Fibroblast of mammary gland (primary cell): ENCODE measurements at regions not wholly inside any gene's neighbourhood (a gene's known extent, or its start where the extent isn't known, plus 50 kb on each side); places are given as distances from the start of the nearest gene placed in this dataset.

ENCODE experiments used
- DNase-seq: peaks from one replicate; pipeline ENCODE4 v3.0.0-alpha.2; 2010; ENCODE audit warnings: low read depth
- H3K4me3 ChIP-seq: 2 replicates; pipeline ENCODE4 v1.5.1; 2011; ENCODE audit warnings: low read depth, mild to moderate bottlenecking, low read length, moderate library complexity; ENCODE audit not compliant: control insufficient read depth
- TF ChIP-seq, protein P1 (sequence below): conservative IDR thresholded peaks from 2 replicates; pipeline ENCODE4 v1.5.1; 2011; ENCODE audit warnings: low read depth, low read length, inconsistent platforms; ENCODE audit not compliant: control insufficient read depth, insufficient read depth

GRCh38 chr18:76264198-76264875 lies 230.7 kb downstream of the ZNF516 start:
- H3K4me3 ChIP-seq = no peak overlapping the region
- no peak for DNase-seq
- TF ChIP-seq, protein P1, sequence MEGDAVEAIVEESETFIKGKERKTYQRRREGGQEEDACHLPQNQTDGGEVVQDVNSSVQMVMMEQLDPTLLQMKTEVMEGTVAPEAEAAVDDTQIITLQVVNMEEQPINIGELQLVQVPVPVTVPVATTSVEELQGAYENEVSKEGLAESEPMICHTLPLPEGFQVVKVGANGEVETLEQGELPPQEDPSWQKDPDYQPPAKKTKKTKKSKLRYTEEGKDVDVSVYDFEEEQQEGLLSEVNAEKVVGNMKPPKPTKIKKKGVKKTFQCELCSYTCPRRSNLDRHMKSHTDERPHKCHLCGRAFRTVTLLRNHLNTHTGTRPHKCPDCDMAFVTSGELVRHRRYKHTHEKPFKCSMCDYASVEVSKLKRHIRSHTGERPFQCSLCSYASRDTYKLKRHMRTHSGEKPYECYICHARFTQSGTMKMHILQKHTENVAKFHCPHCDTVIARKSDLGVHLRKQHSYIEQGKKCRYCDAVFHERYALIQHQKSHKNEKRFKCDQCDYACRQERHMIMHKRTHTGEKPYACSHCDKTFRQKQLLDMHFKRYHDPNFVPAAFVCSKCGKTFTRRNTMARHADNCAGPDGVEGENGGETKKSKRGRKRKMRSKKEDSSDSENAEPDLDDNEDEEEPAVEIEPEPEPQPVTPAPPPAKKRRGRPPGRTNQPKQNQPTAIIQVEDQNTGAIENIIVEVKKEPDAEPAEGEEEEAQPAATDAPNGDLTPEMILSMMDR = no peak

GRCh38 chr18:76263046-76264005 lies 231.7 kb downstream of the ZNF516 start:
- TF ChIP-seq, protein P1 = no peak
- H3K4me3 ChIP-seq = no peak overlapping the region
- DNase-seq = no peak

- TF ChIP-seq, protein P1 = no peak
- no peak for DNase-seq
- no peak overlapping the region for H3K4me3 ChIP-seq
Observed at GRCh38 chr18:76260941-76261472, 234.0 kb downstream of the ZNF516 start.

GRCh38 chr18:76259711-76260110 lies 235.3 kb downstream of the ZNF516 start:
- DNase-seq = no peak
- no peak overlapping the region for H3K4me3 ChIP-seq
- TF ChIP-seq, protein P1 = no peak

DNA sequence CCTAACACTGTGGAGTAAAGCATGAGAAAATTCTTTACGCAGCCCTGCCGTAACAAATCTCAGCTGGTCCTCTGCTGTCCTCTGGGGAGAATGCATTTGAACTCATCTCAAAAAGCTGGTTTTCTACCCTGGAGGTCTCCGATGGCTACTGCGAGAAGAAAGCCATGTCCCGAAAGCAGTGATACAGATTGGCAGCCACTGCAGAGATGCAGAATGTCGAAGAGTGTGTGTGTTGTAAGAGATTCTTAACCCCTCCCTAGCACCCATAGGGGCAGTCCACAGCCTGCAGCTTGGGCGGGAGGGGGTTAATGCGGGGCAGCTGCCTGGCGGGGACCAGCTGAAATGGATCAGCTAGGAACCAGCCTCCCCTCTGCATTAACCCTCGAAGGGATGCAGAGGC lies 235.9 kb downstream of the ZNF516 start:
- no peak overlapping the region for H3K4me3 ChIP-seq
- DNase-seq = no peak
- TF ChIP-seq, protein P1 = no peak

- peak; percentile 33 for DNase-seq
- H3K4me3 ChIP-seq = no peak overlapping the region
Observed at GRCh38 chr18:76258209-76258608, 236.8 kb downstream of the ZNF516 start.

More at GRCh38 chr18:76258209-76258608, 236.8 kb downstream of the ZNF516 start:
- TF ChIP-seq, protein P1 = no peak
